MM.1S (cell line): ENCODE measurements at regions not wholly inside any gene's neighbourhood (a gene's known extent, or its start where the extent isn't known, plus 50 kb on each side); places are given as distances from the start of the nearest gene placed in this dataset.

ENCODE experiments used
- DNase-seq: peaks from one replicate; pipeline ENCODE4 v3.0.0-alpha.2; 2015
- H2AFZ ChIP-seq: fragments of 300-600 bp; sonication (generic); 2 replicates; pipeline ENCODE4 v1.6.0; 2016; ENCODE audit warnings: antibody characterized with exemption, low read length
- H3F3A ChIP-seq: fragments of 300-600 bp; sonication (generic); 2 replicates; pipeline ENCODE4 v1.6.1; 2016; ENCODE audit warnings: mild to moderate bottlenecking, antibody characterized with exemption, low read length, moderate library complexity, mixed read lengths; ENCODE audit not compliant: insufficient read depth
- H3K27ac ChIP-seq: fragments of 300-600 bp; sonication (generic); 2 replicates; pipeline ENCODE4 v1.5.1; 2016; ENCODE audit warnings: mild to moderate bottlenecking, low read length
- H3K27me3 ChIP-seq: fragments of 300-600 bp; sonication (generic); replicated peaks from 2 replicates; pipeline ENCODE4 v1.6.0; 2016; ENCODE audit warnings: low read length; ENCODE audit not compliant: insufficient read depth
- H3K36me3 ChIP-seq: fragments of 300-600 bp; sonication (generic); replicated peaks from 2 replicates; pipeline ENCODE4 v1.6.1; 2016; ENCODE audit warnings: mild to moderate bottlenecking, low read length, mixed read lengths; ENCODE audit not compliant: insufficient read depth
- H3K4me1 ChIP-seq: fragments of 300-600 bp; sonication (generic); 2 replicates; pipeline ENCODE4 v1.6.1; 2016; ENCODE audit warnings: low read length, mixed read lengths
- H3K4me2 ChIP-seq: fragments of 300-600 bp; sonication (generic); 2 replicates; pipeline ENCODE4 v1.6.0; 2016; ENCODE audit warnings: low read depth, low read length
- H3K4me3 ChIP-seq: fragments of 300-600 bp; sonication (generic); 2 replicates; pipeline ENCODE4 v1.5.1; 2016; ENCODE audit warnings: low read length, mixed read lengths
- H3K79me2 ChIP-seq: fragments of 300-600 bp; sonication (generic); 2 replicates; pipeline ENCODE4 v1.6.1; 2016; ENCODE audit warnings: mixed run types, low read length, mixed read lengths
- H3K9ac ChIP-seq: fragments of 300-600 bp; sonication (generic); 2 replicates; pipeline ENCODE4 v1.6.1; 2016; ENCODE audit warnings: low read length, mixed read lengths
- H3K9me2 ChIP-seq: fragments of 300-600 bp; sonication (generic); replicated peaks from 2 replicates; pipeline ENCODE4 v1.6.1; 2016; ENCODE audit warnings: mild to moderate bottlenecking, low read length, mixed read lengths; ENCODE audit not compliant: insufficient read depth
- H3K9me3 ChIP-seq: fragments of 300-600 bp; sonication (generic); replicated peaks from 2 replicates; pipeline ENCODE4 v1.6.1; 2016; ENCODE audit warnings: mild to moderate bottlenecking, low read length, mixed read lengths; ENCODE audit not compliant: insufficient read depth
- H4K20me1 ChIP-seq: fragments of 300-600 bp; sonication (generic); 2 replicates; pipeline ENCODE4 v1.6.1; 2016; ENCODE audit warnings: mild to moderate bottlenecking, low read length, moderate library complexity, mixed read lengths; ENCODE audit not compliant: insufficient read depth
- EZH2 ChIP-seq: fragments of 300-600 bp; sonication (generic); optimal IDR thresholded peaks from 2 replicates; pipeline ENCODE3; 2017; ENCODE audit warnings: low read depth, mild to moderate bottlenecking, antibody characterized with exemption, low read length, mixed read lengths
- EZH2phosphoT487 ChIP-seq: fragments of 300-600 bp; sonication (generic); IDR thresholded peaks from 2 replicates; pipeline ENCODE4 v1.6.1; 2018; ENCODE audit warnings: antibody characterized with exemption, low read length
- TF ChIP-seq, protein P1 (sequence below): fragments of 300-600 bp; sonication (generic); IDR thresholded peaks from 2 replicates; pipeline ENCODE4 v1.5.1; 2016; ENCODE audit warnings: antibody characterized with exemption, low read length, mixed read lengths

DNA sequence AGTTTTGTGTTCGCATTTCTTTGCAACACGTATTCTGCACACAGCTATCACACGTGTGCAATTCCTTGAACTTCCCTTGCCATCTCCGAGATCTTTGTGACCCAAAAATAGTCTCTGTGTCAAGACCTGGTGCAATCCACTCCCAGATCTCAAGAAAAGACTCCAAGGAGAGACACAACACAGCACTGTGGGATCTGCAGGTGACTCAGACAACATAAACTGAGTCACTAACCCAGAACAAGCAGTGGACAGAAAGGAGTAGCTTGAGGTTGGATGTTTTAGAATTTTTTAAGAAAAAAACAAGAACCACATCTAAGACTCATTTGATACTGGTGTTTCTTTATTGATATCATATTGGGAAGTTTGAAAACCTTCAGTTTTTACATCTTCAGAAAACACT lies 396.9 kb downstream of the AGTPBP1 start:
- no peak overlapping the region for H2AFZ ChIP-seq
- H3K9ac ChIP-seq: no peak overlapping the region
- H3K9me2 ChIP-seq: no peaks in the 10 kb centered on the region

DNA sequence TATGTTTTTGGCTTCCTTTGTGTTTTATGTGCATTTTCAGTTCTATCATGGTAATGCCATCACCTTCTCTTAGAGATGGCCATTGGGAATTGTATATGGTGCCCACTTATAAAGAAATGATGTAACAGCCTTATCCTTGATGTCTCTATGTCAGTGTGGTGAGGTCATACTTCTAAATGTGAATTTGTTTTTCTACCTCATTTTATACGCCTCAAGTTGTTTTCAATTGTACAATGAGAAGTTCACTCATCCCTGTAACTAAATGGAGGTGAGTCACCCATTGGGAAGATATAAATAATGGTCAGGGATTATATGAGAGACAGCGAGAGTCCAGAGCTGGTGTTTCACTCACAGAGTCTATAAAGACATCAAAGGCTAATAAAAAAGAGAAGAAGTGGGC lies 402.4 kb downstream of the AGTPBP1 start:
- Histone ChIP-seq H3F3A (no peaks in the 10 kb centered on the region), H3K4me1 (no peaks in the 10 kb centered on the region), H3K27me3 (no peaks in the 10 kb centered on the region), H2AFZ (no peak overlapping the region), H3K4me3 (no peak overlapping the region), H3K27ac (no peak overlapping the region), H3K36me3 (no peaks in the 10 kb centered on the region), H3K9me3 (no peaks in the 10 kb centered on the region), H4K20me1 (no peaks in the 10 kb centered on the region), H3K4me2 (no peak overlapping the region), H3K9ac (no peak overlapping the region), H3K9me2 (no peaks in the 10 kb centered on the region), H3K79me2 (no peaks in the 10 kb centered on the region)
- no peak for DNase-seq
- TF ChIP-seq EZH2: no peak
- TF ChIP-seq EZH2phosphoT487: no peak
- TF ChIP-seq, protein P1, sequence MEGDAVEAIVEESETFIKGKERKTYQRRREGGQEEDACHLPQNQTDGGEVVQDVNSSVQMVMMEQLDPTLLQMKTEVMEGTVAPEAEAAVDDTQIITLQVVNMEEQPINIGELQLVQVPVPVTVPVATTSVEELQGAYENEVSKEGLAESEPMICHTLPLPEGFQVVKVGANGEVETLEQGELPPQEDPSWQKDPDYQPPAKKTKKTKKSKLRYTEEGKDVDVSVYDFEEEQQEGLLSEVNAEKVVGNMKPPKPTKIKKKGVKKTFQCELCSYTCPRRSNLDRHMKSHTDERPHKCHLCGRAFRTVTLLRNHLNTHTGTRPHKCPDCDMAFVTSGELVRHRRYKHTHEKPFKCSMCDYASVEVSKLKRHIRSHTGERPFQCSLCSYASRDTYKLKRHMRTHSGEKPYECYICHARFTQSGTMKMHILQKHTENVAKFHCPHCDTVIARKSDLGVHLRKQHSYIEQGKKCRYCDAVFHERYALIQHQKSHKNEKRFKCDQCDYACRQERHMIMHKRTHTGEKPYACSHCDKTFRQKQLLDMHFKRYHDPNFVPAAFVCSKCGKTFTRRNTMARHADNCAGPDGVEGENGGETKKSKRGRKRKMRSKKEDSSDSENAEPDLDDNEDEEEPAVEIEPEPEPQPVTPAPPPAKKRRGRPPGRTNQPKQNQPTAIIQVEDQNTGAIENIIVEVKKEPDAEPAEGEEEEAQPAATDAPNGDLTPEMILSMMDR: no peak

More for the DNA sequence above, 396.9 kb downstream of the AGTPBP1 start:
- no peak for DNase-seq
- H3K4me3 ChIP-seq: no peak overlapping the region
- TF ChIP-seq, protein P1: no peak
- TF ChIP-seq EZH2phosphoT487 (no peak), EZH2 (no peak)
- H3K27ac ChIP-seq: no peak overlapping the region
- H3F3A ChIP-seq: no peaks in the 10 kb centered on the region
- no peak overlapping the region for H3K4me2 ChIP-seq
- no peaks in the 10 kb centered on the region for H4K20me1 ChIP-seq
- H3K27me3 ChIP-seq: no peaks in the 10 kb centered on the region
- H3K9me3 ChIP-seq: no peaks in the 10 kb centered on the region
- no peaks in the 10 kb centered on the region for H3K36me3 ChIP-seq
- H3K79me2 ChIP-seq: no peaks in the 10 kb centered on the region
- H3K4me1 ChIP-seq: no peaks in the 10 kb centered on the region

DNA sequence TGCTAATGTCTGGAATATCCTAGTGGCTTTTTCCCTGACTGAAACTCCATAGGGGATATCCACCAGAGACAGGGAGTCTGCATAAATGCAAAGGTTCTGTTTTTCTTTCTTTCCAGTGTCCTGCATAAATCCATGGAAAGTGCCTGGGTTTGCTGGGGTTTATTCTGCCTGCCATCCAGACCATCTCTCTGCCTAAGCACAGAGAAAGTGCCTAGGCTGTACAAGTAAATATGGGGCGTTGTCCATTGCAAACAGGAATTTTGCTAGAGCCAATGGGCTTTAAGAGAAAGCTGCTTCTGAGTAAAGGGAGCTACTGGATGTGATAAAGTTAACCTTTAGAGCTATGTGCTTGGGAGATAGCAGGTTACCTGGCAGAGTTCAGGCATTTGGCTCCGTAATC lies 407.5 kb downstream of the AGTPBP1 start:
- H3K27ac ChIP-seq: no peak overlapping the region
- no peaks in the 10 kb centered on the region for H3K79me2 ChIP-seq
- H3K4me3 ChIP-seq: no peak overlapping the region
- DNase-seq: no peak
- no peaks in the 10 kb centered on the region for H3K9me3 ChIP-seq
- H2AFZ ChIP-seq: no peak overlapping the region
- H3F3A ChIP-seq: no peaks in the 10 kb centered on the region
- no peaks in the 10 kb centered on the region for H3K9me2 ChIP-seq
- H3K4me1 ChIP-seq: no peaks in the 10 kb centered on the region
- H3K27me3 ChIP-seq: no peaks in the 10 kb centered on the region
- H3K9ac ChIP-seq: no peak overlapping the region
- no peaks in the 10 kb centered on the region for H4K20me1 ChIP-seq
- H3K36me3 ChIP-seq: no peaks in the 10 kb centered on the region
- no peak for TF ChIP-seq EZH2phosphoT487
- TF ChIP-seq, protein P1: no peak
- TF ChIP-seq EZH2: no peak
- no peak overlapping the region for H3K4me2 ChIP-seq
